ENCODE measurements at regions not wholly inside any gene's neighbourhood (a gene's known extent, or its start where the extent isn't known, plus 50 kb on each side); places are given as distances from the start of the nearest gene placed in this dataset.

- H3K4me3 ChIP-seq (replicated peaks in 1 of 2; ENCODE audit: low read depth in 1 of 2, low read length in 2 of 2), result no peak overlapping the region
- intact Hi-C loops (cut with micrococcal nuclease), result no loop called here
- no peaks in the 10 kb centered on the region for H3K27me3 ChIP-seq (ENCODE audit: insufficient read depth, low read length)
- H3K27ac ChIP-seq (ENCODE audit: low read depth, low read length), result no peak overlapping the region
- H3K9me2 ChIP-seq (ENCODE audit: insufficient read depth), result no peaks in the 10 kb centered on the region
- ChIA-PET CTCF (no interaction called here), RAD21 (ENCODE audit: low non-redundant PET in 1 of 2, low total read pairs in 2 of 2, uncharacterized antibody in 2 of 2, unreplicated experiment in 2 of 2) (no interaction called here), POLR2A (no interaction called here)
- H3K9me3 ChIP-seq (ENCODE audit: control insufficient read depth in 1 of 2, insufficient read depth in 1 of 2, low read depth in 1 of 2, low read length in 2 of 2), result no peaks in the 10 kb centered on the region
- H3K79me2 ChIP-seq (ENCODE audit: insufficient read depth, low read length), result no peaks in the 10 kb centered on the region
- no peak overlapping the region for H3K9ac ChIP-seq (ENCODE audit: low read length)
- no peak for ATAC-seq
- H3K36me3 ChIP-seq (ENCODE audit: control insufficient read depth in 1 of 2, insufficient read depth in 2 of 2, low read length in 2 of 2), result no peaks in the 10 kb centered on the region
- TF ChIP-seq TCF7L2 (IDR thresholded peaks at IDR 0.05; ENCODE audit: borderline replicate concordance, extremely low read depth, insufficient read depth, insufficient read length), result no peak
- no peak overlapping the region for H3K4me2 ChIP-seq (ENCODE audit: low read length)
- no TSS peak for BruUV-seq (replicated peaks)
- no peak for DNase-seq (ENCODE audit: low read depth, low spot score)
- no peak overlapping the region for H2AFZ ChIP-seq (ENCODE audit: low read depth, low read length, poor library complexity, severe bottlenecking)
- H4K20me1 ChIP-seq (ENCODE audit: insufficient read depth), result no peaks in the 10 kb centered on the region
- no peaks in the 10 kb centered on the region for H3K4me1 ChIP-seq (ENCODE audit: control insufficient read depth in 1 of 2, insufficient read depth in 2 of 2, low read length in 2 of 2)
Measured at GRCh38 chrX:139293991-139294390, 236.5 kb upstream of the F9 start.

- ChIA-PET RAD21 (ENCODE audit: low non-redundant PET in 1 of 2, low total read pairs in 2 of 2, uncharacterized antibody in 2 of 2, unreplicated experiment in 2 of 2) (no interaction called here), CTCF (no interaction called here), POLR2A (no interaction called here)
- TF ChIP-seq SRF (IDR thresholded peaks at IDR 0.05; ENCODE audit: low read depth) (no peak), EGR1 (IDR thresholded peaks at IDR 0.05; ENCODE audit: low read depth) (no peak), CBX3 (IDR thresholded peaks at IDR 0.05; ENCODE audit: low read depth) (no peak)
- Histone ChIP-seq H3K27ac (ENCODE audit: low read depth, low read length) (no peak overlapping the region), H3K36me3 (ENCODE audit: control insufficient read depth in 1 of 2, insufficient read depth in 2 of 2, low read length in 2 of 2) (no peaks in the 10 kb centered on the region), H3K4me1 (ENCODE audit: control insufficient read depth in 1 of 2, insufficient read depth in 2 of 2, low read length in 2 of 2) (no peaks in the 10 kb centered on the region), H3K27me3 (ENCODE audit: insufficient read depth, low read length) (no peaks in the 10 kb centered on the region), H3K9me2 (ENCODE audit: insufficient read depth) (no peaks in the 10 kb centered on the region), H2AFZ (ENCODE audit: low read depth, low read length, poor library complexity, severe bottlenecking) (no peak overlapping the region), H4K20me1 (ENCODE audit: insufficient read depth) (no peaks in the 10 kb centered on the region), H3K4me2 (ENCODE audit: low read length) (no peak overlapping the region), H3K79me2 (ENCODE audit: insufficient read depth, low read length) (no peaks in the 10 kb centered on the region), H3K9me3 (ENCODE audit: control insufficient read depth in 1 of 2, insufficient read depth in 1 of 2, low read depth in 1 of 2, low read length in 2 of 2) (no peaks in the 10 kb centered on the region), H3K4me3 (replicated peaks in 1 of 2; ENCODE audit: low read depth in 1 of 2, low read length in 2 of 2) (no peak overlapping the region), H3K9ac (ENCODE audit: low read length) (no peak overlapping the region)
- ATAC-seq (no peak), DNase-seq (ENCODE audit: low read depth, low spot score) (no peak)
- BruUV-seq (replicated peaks), result no TSS peak
- intact Hi-C loops (cut with micrococcal nuclease), result no loop called here
Measured at GRCh38 chrX:139290310-139290709, 240.2 kb upstream of the F9 start.

Data from HCT116 (cell line).